Upper lobe of left lung (tissue), 4 donors: ENCODE measurements at regions not wholly inside any gene's neighbourhood (a gene's known extent, or its start where the extent isn't known, plus 50 kb on each side); places are given as distances from the start of the nearest gene placed in this dataset.

Experiments
- EP300 ChIP-seq, 4 donors: sonication (generic); formaldehyde crosslinking; IDR thresholded peaks; one replicate each; pipeline ENCODE4 v1.5.1; 2017; ENCODE audit warnings: antibody characterized with exemption in 4 of 4, control low read depth in 2 of 4
- POLR2A ChIP-seq, 4 donors: fragments of 450-650 bp; IDR thresholded peaks; one replicate each; pipeline ENCODE4 v1.5.1; 2016 to 2017; ENCODE audit warnings: antibody characterized with exemption in 4 of 4, mild to moderate bottlenecking in 2 of 4
- POLR2AphosphoS5 ChIP-seq, 2 donors: sonication (generic); formaldehyde crosslinking; IDR thresholded peaks; one replicate each; pipeline ENCODE4 v1.5.1; 2017; ENCODE audit warnings: antibody characterized with exemption in 2 of 2
- TF ChIP-seq, protein P1 (sequence below), 6 experiments: fragments of 450-650 bp in 4 of 6; fragments of 200-600 bp in 2 of 6; sonication (generic) in 2 of 6; IDR thresholded peaks; one replicate each; pipeline ENCODE4 v1.5.1; 2016 to 2019; ENCODE audit warnings: antibody characterized with exemption in 6 of 6

DNA sequence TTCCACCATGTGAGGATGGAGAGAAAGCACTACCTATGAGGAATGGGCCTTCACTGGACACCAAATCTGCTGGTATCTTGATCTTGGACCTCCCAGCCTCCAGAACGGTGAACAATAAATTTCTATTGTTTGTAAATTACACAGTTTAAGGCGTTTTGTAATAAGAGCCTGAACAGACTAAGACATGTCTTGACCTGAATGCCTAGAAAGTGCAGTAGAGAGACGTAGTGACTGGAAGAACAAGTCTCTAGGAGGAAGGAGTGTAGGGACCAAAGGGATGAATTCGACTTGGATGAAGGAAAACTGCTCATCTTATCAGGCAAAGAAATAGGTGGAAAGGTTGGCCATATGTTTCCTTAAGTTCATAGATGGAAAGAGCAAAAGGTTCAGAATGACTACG is 309.8 kb upstream of the RGMB start:
- TF ChIP-seq POLR2A (IDR thresholded peaks at IDR 0.05): no peak
- TF ChIP-seq, protein P1, sequence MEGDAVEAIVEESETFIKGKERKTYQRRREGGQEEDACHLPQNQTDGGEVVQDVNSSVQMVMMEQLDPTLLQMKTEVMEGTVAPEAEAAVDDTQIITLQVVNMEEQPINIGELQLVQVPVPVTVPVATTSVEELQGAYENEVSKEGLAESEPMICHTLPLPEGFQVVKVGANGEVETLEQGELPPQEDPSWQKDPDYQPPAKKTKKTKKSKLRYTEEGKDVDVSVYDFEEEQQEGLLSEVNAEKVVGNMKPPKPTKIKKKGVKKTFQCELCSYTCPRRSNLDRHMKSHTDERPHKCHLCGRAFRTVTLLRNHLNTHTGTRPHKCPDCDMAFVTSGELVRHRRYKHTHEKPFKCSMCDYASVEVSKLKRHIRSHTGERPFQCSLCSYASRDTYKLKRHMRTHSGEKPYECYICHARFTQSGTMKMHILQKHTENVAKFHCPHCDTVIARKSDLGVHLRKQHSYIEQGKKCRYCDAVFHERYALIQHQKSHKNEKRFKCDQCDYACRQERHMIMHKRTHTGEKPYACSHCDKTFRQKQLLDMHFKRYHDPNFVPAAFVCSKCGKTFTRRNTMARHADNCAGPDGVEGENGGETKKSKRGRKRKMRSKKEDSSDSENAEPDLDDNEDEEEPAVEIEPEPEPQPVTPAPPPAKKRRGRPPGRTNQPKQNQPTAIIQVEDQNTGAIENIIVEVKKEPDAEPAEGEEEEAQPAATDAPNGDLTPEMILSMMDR (IDR thresholded peaks at IDR 0.05): no peak
- TF ChIP-seq POLR2AphosphoS5 (IDR thresholded peaks at IDR 0.05): no peak
- no peak for TF ChIP-seq EP300 (IDR thresholded peaks at IDR 0.05)
